ENCODE measurements at regions not wholly inside any gene's neighbourhood (a gene's known extent, or its start where the extent isn't known, plus 50 kb on each side); places are given as distances from the start of the nearest gene placed in this dataset.

GRCh38 chr9:1709347-1709746, 305.8 kb upstream of the SMARCA2 start:
- no peaks in the 10 kb centered on the region for H3K4me1 Mint-ChIP-seq
- no peaks in the 10 kb centered on the region for H3K36me3 Mint-ChIP-seq
- H3K27me3 Mint-ChIP-seq (ENCODE audit: low read depth in 3 of 3), result peaks cover 0 to 2% (median 2%) of the 10 kb centered on the region in 3 donors
- Histone ChIP-seq H3K9me3 (replicated peaks in 1 of 2; ENCODE audit: control insufficient read depth in 1 of 2, insufficient read depth in 1 of 2, low read length in 2 of 2) (no peaks in the 10 kb centered on the region), H4K20me1 (ENCODE audit: insufficient read depth, low read length) (no peaks in the 10 kb centered on the region), H3K9ac (ENCODE audit: insufficient read depth, low read length, poor library complexity, severe bottlenecking) (no peak overlapping the region), H3K27ac (ENCODE audit: low read depth in 1 of 2, low read length in 2 of 2) (no peak overlapping the region), H3K36me3 (replicated peaks in 1 of 2; ENCODE audit: control insufficient read depth in 1 of 2, insufficient read depth in 2 of 2, low read length in 2 of 2) (no peaks in the 10 kb centered on the region), H3K79me2 (ENCODE audit: insufficient read depth, low read length) (no peaks in the 10 kb centered on the region), H2AFZ (ENCODE audit: insufficient read depth, low read depth, low read length, poor library complexity, severe bottlenecking) (no peak overlapping the region), H3K4me3 (replicated peaks in 1 of 3; ENCODE audit: low read depth in 2 of 3, low read length in 3 of 3) (no peak overlapping the region), H3K4me2 (replicated peaks; ENCODE audit: extremely low read depth, low read length, poor library complexity, severe bottlenecking) (no peak overlapping the region), H3K27me3 (ENCODE audit: control insufficient read depth in 2 of 2, insufficient read depth in 2 of 2, low read length in 2 of 2) (no peaks in the 10 kb centered on the region), H3K4me1 (ENCODE audit: control insufficient read depth in 1 of 2, insufficient read depth in 2 of 2, low read length in 2 of 2) (no peaks in the 10 kb centered on the region)
- intact Hi-C loops (cut with micrococcal nuclease), result no loop called here
- no peak for DNase-seq
- WGBS (ENCODE audit: insufficient coverage), result no CpG with 5 or more reads among the region's 1 CpG
- TF ChIP-seq CTCF (IDR thresholded peaks at IDR 0.05), result no peak
- H3K9me3 Mint-ChIP-seq, result no peaks in the 10 kb centered on the region
- no peak overlapping the region for H3K4me3 Mint-ChIP-seq
- H3K27ac Mint-ChIP-seq, result no peak overlapping the region

GRCh38 chr9:1712861-1713450, 302.2 kb upstream of the SMARCA2 start:
- Histone ChIP-seq H3K27ac (ENCODE audit: low read depth in 1 of 2, low read length in 2 of 2) (no peak overlapping the region), H3K4me2 (replicated peaks; ENCODE audit: extremely low read depth, low read length, poor library complexity, severe bottlenecking) (no peak overlapping the region), H3K4me3 (replicated peaks in 1 of 3; ENCODE audit: low read depth in 2 of 3, low read length in 3 of 3) (no peak overlapping the region), H3K79me2 (ENCODE audit: insufficient read depth, low read length) (no peaks in the 10 kb centered on the region), H3K9ac (ENCODE audit: insufficient read depth, low read length, poor library complexity, severe bottlenecking) (no peak overlapping the region), H3K36me3 (replicated peaks in 1 of 2; ENCODE audit: control insufficient read depth in 1 of 2, insufficient read depth in 2 of 2, low read length in 2 of 2) (no peaks in the 10 kb centered on the region), H3K4me1 (ENCODE audit: control insufficient read depth in 1 of 2, insufficient read depth in 2 of 2, low read length in 2 of 2) (no peaks in the 10 kb centered on the region), H4K20me1 (ENCODE audit: insufficient read depth, low read length) (no peaks in the 10 kb centered on the region), H2AFZ (ENCODE audit: insufficient read depth, low read depth, low read length, poor library complexity, severe bottlenecking) (no peak overlapping the region), H3K27me3 (ENCODE audit: control insufficient read depth in 2 of 2, insufficient read depth in 2 of 2, low read length in 2 of 2) (no peaks in the 10 kb centered on the region), H3K9me3 (replicated peaks in 1 of 2; ENCODE audit: control insufficient read depth in 1 of 2, insufficient read depth in 1 of 2, low read length in 2 of 2) (no peaks in the 10 kb centered on the region)
- H3K4me1 Mint-ChIP-seq, result no peaks in the 10 kb centered on the region
- H3K27me3 Mint-ChIP-seq (ENCODE audit: low read depth in 3 of 3), result peaks cover 0 to 2% (median 2%) of the 10 kb centered on the region in 3 donors
- WGBS (ENCODE audit: insufficient coverage), result no CpG with 5 or more reads among the region's 6 CpGs
- TF ChIP-seq CTCF (IDR thresholded peaks at IDR 0.05), result no peak
- no peak overlapping the region for H3K4me3 Mint-ChIP-seq
- H3K27ac Mint-ChIP-seq, result no peak overlapping the region
- H3K9me3 Mint-ChIP-seq, result peaks cover 0 to 3% (median 0%) of the 10 kb centered on the region in 7 donors
- no peak for DNase-seq
- H3K36me3 Mint-ChIP-seq, result no peaks in the 10 kb centered on the region
- intact Hi-C loops (cut with micrococcal nuclease), result no loop called here

Measured in CD14-positive monocyte (primary cell).